ENCODE measurements at regions not wholly inside any gene's neighbourhood (a gene's known extent, or its start where the extent isn't known, plus 50 kb on each side); places are given as distances from the start of the nearest gene placed in this dataset.

DNA sequence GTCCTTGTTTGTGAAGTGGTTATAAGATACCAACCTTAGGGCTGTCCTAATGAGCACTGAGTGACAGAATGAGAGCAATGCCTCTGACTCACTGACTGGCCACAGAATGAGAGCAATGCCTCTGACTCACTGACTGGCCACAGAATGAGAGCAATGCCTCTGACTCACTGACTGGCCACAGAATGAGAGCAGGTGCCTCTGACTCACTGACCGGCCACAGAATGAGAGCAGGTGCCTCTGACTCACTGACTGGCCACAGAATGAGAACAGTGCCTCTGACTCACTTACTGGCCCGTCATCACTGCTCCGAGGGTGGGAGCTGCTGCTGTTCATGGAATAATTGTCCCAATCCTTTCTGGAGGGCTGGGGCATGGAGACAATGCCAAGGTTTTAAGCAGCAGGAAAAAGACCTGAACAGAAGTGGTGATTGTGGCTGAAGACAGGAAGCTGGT, 265.2 kb upstream of the PPP2R2D start:
- TF ChIP-seq, protein P1, sequence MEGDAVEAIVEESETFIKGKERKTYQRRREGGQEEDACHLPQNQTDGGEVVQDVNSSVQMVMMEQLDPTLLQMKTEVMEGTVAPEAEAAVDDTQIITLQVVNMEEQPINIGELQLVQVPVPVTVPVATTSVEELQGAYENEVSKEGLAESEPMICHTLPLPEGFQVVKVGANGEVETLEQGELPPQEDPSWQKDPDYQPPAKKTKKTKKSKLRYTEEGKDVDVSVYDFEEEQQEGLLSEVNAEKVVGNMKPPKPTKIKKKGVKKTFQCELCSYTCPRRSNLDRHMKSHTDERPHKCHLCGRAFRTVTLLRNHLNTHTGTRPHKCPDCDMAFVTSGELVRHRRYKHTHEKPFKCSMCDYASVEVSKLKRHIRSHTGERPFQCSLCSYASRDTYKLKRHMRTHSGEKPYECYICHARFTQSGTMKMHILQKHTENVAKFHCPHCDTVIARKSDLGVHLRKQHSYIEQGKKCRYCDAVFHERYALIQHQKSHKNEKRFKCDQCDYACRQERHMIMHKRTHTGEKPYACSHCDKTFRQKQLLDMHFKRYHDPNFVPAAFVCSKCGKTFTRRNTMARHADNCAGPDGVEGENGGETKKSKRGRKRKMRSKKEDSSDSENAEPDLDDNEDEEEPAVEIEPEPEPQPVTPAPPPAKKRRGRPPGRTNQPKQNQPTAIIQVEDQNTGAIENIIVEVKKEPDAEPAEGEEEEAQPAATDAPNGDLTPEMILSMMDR (IDR thresholded peaks at IDR 0.05), result no peak
- TF ChIP-seq POLR2A (IDR thresholded peaks at IDR 0.05), result no peak

All from uterus (tissue), 2 donors.